Right forelimb (tissue), 1 donor: ENCODE measurements at regions not wholly inside any gene's neighbourhood (a gene's known extent, or its start where the extent isn't known, plus 50 kb on each side); places are given as distances from the start of the nearest gene placed in this dataset.
"Not testable (repeated sequence)": the region's sequence is repeated elsewhere in the genome, so short reads cannot be mapped to it uniquely, and the experiment has no call there.

Source experiments
- DNase-seq: peaks from one replicate; pipeline ENCODE4 v3.0.0-alpha.2; 2018

DNA sequence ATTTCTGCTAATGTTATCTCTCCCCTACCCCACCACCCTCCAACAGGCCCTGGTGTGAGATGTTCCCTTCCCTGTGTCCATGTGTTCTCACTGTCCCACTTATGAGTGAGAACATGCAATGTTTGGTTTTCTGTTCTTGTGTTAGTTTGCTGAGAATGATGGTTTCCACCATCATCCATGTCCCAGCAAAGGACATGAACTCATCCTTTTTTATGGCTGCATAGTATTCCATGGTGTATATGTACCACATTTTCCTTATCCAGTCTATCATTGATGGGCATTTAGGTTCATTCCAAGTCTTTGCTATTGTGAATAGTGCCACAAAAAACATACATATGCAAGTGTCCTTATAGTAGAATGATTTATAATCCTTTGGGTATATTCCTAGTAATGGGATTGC lies 104.5 kb downstream of the ZNF33B start:
- DNase-seq = not testable (repeated sequence)

DNA sequence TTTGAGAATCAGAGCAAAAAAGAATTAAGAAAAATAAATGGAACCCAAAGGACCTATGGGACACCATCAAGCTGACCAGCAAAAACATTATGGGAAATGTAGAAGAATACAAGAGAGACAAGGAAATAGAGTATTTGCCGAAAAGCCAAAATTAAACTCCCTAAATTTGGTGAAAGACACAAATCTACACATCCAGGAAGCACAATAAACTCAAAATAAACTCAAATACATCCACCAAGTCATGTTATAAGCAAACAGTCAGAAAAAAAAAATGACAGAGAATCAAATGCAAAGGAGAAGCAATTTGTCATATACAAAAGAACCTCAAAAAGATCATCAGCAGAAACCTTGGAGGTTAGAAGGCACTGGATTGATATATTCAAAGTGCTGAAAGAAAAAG lies 105.4 kb downstream of the ZNF33B start:
- DNase-seq = no peak

DNA sequence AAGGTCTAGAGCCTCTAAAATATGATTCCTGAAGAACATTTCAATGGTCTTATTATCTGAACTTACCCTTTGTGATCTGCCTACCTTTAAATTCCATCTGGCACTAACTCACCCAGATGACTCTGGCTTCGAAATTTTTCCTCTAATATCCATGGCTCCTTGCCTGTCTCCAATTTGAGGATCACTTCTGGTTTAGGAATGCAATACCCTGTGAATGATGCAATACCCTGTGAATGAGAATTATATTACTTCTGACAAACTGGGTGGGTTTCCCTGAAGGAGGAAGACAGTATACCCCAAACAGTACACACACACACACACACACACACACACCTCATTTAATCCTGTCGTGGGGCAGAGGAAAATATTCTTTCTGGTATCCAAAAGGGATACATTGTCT lies 115.3 kb downstream of the ZNF33B start:
- DNase-seq = no peak

DNA sequence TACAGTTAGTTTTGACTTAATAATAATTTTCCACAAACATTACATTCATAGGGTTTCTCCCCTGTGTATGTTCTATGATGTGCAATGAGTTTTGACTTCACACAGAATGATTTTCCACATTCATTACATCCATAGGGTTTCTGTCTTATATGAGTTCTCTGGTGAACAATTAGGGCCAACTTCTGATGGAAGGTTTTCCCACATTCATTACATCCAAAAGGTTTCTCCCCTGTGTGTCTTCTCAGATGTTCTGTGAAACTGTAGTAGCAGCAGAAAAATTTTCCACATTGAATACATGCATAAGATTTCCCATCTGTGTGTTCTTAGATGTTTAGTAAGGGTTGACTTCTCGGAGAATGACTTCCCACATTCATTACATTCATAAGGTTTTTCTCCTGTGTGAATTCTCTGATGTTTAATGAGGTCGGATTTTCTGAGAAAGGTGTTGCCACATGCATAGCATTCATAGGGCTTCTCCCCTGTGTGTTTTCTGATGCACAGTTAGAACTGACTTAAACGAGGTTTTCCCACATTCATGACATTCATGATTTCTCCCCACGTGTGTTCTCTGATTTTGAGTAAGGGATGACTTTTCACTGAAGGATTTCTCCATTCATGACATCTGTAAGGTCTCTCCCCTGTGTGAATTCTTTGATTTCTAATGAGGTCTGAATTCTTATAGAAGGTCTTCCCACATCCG lies 118.5 kb downstream of the ZNF33B start:
- DNase-seq = no peak

DNA sequence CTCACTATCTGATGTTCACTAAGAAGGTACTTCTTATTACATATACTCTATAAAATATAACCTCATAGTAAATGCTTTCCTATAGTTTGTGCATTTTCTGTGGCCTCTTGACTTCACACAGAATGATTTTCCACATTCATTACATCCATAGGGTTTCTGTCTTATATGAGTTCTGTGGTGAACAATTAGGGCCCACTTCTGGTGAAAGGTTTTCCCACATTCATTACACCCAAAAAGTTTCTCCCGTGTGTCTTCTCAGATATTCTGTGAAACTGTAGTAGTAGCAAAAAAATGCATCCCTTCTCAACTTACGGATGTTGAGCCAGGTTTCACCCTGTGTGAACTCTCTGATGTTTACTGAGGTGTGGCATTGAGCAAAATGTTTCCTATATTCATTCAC lies 119.3 kb downstream of the ZNF33B start:
- DNase-seq = no peak

DNA sequence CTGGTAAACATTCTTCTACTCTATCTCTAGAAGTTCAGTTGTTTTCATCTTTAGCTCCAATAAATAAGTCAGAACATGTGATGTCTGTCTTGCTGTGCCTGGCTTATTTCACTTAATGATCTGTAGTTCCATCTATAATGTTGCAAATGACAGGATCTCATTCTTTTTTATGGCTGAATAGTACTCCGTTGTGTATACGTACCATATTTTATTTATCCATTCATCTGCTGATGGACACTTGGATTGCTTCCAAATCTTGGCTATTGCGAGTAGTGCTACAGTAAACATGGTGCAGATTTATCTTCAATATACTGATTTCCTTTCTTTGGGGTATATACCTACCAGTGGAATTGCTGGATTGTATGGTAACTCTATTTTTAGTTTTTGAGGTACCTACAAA lies 124.4 kb downstream of the ZNF33B start:
- no peak for DNase-seq

DNA sequence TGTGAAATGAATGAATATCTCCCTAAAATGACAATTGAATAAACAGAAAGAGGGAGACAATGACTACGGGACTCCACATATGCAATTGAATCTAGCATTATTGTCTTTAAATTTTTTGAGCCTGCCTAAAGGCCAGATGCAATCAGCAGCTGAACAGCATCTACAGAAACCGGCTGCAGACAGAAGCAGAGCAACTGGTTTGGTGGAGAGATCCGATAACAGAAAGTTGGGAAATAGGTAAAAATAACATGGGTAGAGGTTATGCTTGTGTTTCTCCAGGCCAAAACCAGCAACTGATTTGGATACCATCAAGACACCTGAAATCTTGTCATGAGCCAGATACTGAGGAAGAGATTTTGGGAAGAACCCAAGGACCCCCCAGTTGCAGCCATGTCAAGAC lies 146.6 kb downstream of the ZNF33B start:
- DNase-seq = no peak

DNA sequence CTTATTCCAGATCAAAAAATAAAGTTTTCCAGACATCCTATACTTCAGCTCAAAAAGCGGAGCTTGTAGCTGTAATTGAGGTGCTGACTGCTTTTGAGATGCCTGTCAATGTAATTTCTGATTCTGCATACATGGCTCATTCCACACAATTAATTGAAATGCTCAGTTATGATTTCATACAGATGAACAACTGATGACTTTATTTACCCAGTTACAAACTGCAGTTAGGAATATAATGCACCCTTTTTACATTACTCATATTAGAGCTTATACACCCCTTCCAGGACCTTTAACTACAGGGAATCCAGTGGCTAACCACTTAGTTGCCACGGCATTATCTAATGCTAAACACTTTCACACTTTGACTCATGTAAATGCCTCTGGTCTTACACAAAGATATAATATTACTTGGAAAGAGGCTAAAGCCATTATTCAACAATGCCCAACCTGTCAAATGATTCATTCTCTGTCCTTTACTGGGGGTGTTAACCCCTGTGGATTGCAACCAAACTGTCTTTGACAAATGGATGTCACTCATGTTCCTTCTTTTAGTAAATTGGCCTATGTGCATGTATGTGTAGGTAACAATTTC lies 147.3 kb downstream of the ZNF33B start:
- DNase-seq = no peak

DNA sequence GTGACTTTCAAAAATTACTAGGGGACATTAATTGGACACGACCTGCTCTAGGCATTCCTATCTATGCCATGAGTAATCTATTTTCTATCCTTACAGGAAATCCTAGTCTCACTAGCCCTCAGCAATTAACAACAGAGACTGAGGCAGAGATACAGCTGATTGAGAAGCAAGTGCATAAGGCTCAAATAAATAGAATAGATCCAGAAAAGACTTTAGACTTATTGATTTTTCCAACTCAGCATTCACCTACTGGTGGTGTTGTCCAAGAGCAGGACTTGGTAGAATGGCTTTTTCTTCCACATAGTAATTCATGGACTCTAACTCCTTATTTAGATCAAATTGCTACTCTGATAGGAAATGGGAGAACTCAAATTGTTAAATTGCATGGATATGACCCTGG lies 148.0 kb downstream of the ZNF33B start:
- no peak for DNase-seq

DNA sequence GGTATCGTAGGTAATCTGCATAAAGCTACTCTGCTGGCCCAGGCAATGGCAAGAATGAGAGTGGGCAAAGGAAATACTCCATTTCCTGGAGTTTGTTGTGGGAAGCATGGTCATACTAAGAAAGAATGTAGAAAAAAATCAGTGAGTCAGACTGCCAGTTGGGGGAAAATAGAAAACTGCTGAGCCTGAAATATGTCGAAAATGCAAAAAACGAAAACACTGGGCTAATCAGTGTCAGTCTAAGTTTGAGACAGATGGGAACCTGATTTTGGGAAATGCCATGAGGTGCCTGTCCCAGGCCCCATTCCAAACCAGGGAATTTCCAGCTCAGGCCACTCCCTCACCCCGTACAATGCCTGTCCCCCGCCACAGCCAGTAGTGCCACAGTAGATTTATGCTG lies 150.0 kb downstream of the ZNF33B start:
- DNase-seq = no peak

DNA sequence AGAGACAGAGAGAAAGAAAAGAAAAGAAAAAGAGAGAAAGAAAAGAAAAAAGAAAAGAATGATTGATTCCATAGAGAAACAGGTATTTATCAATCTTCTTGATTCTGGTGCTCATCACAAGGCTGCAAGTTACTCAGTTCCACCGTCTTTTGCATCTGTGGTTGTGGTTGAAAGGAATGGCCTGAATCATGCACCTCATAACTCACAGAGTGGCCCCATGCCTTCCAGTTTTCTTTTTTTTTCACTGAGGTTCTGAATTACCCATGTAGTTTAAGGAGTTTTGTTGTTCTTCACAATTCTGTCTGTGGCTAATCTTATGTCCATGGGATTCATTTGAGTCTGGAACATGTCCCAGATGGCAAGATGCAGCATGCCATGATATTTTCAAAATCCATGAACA lies 156.0 kb downstream of the ZNF33B start:
- DNase-seq = no peak

DNA sequence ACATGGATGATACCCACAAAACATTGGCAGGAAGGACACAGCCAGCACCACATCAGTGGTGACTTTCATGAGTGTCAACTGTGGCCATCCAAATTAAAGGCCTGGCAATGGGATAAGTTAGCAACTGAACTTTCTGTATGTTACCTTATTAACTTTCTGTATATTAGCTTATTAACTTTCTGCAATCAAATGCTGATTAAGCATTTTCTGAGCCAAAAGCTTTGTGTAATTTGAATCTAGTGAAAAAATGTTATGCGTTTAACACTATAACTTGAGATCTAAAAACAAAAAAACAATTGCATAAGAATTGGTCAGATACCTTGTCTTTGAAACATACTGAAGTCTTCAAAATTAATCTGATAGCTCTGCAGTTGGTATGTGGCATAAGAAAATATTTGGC lies 159.3 kb downstream of the ZNF33B start:
- no peak for DNase-seq

DNA sequence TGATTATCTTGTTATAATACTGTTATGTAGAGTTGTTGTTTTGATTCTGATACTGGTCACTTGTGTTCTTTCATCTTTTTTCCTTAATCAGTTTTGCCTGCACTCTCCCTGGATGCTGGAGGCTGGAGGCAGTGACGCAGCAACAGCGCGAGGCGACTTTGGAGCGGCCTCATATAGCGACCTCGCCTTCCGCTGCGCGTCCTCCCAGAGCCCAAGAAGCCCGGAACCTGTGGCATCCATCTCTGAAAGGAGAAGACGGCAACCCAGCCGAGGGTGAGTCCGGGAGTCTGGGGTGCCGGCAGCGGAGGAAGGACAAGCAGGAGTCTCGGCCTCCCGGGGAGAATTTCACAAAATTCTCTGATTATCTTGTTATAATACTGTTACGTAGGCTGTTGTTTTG lies 161.2 kb downstream of the ZNF33B start:
- DNase-seq = no peak

DNA sequence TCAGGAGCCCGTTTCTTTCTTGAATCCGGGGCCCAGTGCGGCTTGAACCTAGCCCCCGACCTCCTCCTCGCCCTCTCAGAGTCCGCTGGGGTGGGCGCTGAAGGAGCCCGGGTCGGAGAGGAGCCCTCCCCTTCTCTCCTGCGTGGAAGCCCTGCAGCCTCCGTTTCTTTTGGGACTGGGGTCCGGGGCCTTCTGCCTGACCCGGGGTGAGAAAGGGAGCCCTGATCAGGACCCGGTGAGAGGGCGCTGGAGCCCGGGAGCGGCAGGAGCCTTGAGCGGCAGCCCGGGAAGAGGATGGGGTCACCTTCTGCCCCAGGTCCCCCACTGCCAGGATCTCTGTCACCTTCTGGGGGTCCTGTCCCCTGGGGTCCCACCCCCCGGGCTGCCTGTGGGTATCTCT lies 162.3 kb downstream of the ZNF33B start:
- DNase-seq = no peak

DNA sequence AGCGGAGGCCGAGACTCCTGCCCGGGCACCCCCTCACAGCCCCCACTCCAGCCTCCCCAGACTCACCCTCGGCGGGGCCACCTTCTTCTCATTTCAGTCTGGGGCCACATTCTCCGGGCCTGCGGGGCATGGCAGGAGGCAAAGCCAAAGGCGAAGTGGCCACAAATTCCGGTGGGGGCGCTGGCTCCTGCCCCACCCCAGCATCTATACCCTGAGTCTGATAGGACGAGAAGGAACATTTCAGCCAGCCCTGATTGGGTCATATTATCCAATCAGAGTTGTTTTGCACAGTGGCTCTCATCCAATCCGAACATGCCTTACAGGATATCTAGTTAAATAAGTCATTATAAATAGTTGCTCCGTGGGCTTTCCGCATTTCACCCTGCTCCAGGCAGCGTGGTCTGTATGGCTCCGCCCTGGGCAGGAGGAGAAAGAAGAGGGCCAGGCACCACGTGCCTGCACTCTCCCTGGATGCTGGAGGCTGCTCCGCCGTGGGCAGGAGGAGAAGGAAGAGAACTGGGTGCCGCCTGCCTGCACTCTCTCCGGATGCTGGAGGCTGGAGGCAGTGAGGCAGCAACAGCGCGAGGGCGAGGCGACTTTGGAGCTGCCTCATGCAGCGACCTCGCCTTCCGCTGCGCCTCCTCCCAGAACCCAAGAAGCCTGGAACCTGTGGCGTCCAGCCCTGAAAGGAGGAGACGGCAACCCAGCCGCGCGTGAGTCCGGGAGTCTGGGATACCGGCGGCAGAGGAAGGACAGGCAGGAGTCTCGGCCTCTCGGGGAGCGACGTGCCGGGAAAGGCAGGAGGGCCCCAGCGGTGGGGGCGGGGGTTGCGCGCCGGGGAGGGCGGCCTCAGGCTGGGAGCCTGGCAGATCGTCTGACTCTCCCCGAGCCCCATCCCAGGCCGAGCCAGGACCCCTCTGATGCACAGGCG lies 162.9 kb downstream of the ZNF33B start:
- peak; percentile 57 for DNase-seq

DNA sequence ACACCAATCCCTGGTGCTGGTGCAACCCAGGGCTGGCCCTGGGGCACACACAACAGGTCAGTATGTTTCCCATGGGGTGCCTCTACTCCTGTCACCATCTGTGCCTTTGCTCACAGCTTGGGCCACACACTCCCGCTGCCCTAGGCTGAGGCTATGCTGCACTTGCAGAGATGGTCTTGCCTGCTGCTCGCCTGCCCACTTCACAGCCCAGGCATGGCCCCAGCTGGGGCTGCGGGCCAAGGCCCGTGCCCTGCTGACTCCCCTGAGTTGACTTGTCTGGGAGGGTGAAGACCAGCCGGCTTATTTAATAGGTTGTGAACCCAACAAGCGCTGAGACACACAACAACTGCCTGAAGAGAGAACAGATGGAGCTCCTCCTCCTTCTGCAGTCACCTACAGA lies 184.1 kb downstream of the ZNF33B start:
- no peak for DNase-seq

DNA sequence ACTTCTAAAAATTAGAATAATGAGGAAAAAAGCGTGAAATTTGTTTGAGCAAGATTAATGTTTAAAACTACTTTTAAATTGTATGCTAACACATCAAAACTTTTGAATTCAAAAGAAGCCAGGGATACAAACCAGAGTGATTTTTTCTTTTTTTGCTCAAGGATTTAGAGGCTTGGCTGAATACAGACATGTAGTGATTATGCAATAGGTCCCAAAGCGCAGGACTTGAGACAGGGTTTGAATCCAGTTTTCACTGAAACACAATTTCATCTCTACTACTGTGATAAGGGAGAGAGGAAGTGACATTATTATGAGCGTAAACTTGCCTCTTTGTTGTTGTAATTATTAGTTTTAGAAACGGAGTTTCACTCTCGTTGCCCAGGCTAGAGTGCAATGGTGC lies 207.3 kb downstream of the ZNF33B start:
- no peak for DNase-seq

DNA sequence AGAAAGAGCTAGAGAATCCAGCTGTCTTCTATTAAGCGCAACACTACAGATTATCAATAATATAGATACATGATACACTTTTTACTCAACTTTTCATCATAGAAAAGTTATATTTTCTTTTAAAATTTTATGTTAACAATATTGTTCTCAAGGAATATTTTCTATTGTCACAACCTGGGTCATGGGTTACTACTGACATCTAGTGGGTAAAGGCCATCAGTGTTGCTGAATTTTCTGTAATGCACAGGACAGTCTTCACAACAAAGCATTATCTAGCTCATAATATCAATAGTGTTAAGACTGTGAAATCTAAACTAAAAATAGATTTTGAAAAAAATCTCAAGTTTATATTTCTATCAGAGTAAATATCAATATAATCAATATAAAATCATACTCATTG lies 209.8 kb downstream of the ZNF33B start:
- DNase-seq = no peak

DNA sequence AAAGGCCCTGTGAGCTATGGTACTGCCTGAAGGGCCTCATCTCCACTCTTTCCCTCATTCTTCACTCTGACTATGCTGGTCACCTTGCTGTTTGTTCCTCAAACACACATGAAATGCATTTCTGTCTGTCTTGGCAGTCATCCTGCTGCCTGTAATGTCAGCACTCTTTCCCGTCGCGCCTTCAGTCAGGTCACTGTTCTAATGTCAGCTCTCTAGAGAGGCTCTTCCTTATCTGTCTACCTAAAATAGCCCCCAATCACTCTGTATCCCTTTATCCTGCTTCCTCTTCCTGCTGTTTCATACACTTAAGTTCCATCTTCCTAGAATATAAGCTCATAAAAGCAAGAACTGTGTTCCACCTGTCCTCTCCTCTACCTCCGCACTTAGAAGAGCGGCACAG lies 215.5 kb downstream of the ZNF33B start:
- DNase-seq = no peak

DNA sequence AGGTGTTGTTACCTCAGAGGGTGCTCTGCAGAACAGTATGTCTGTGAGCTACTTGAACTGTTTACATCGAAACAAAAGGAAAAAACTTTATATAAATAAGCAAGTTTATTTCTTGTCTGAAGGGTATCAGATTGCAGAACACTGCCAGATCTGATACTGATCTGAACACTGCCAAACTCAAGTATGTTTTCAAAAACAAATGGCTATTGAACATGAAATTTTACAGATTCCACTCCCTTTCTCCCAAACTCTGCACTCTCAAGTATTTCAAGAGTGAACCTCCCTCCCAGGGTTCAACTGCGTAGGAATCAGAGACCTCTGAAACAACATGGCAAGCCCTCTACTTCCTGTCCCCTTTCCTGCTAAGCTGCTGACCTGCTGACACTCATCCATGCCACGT lies 216.6 kb downstream of the ZNF33B start:
- no peak for DNase-seq

DNA sequence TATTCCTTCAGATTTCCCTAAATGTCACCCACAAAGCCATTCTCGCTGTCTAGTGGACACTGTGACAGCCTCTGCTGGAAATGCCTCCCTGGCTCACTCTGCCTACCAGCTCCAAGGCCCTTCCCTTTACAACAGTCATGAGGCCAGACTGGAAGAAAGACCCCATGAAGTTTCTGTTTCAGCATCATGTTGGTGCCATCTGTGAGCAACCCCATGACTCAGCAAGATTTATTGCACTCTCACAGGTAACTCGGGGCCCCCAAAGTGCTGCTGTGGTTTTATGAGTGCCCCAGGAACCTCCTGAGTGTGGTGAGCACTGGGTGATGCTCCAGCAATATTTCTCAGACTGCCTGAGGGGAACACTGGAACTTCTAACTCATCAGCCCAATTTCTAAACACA lies 218.6 kb downstream of the ZNF33B start:
- no peak for DNase-seq

DNA sequence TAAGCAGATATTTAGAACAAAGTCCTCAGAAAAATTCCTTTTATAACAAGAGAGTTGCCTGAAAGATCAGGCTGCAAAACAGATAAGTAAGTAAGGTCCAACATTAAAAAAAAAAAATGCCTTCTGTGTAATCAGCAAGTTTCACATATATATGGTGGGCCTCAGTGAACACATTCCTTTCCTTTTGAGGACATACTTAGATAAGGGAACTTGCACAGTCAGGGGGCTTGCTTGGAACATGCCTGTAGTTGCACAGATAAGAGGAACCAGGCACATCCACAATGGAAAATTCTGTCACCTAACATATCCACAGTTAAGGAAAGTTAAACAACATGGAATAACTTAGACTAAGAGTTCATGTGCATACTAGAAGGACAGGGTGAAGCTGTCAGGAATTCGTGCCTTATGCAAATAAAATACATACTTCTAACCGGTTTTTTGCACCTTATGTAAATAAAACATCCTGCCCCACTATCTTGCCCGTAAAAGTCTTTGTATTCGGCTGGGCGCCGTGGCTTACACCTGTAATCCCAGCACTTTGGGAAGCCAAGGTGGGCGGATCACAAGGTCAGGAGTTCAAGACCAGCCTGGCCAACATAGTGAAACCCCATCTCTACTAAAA lies 257.3 kb downstream of the ZNF33B start:
- no peak for DNase-seq

DNA sequence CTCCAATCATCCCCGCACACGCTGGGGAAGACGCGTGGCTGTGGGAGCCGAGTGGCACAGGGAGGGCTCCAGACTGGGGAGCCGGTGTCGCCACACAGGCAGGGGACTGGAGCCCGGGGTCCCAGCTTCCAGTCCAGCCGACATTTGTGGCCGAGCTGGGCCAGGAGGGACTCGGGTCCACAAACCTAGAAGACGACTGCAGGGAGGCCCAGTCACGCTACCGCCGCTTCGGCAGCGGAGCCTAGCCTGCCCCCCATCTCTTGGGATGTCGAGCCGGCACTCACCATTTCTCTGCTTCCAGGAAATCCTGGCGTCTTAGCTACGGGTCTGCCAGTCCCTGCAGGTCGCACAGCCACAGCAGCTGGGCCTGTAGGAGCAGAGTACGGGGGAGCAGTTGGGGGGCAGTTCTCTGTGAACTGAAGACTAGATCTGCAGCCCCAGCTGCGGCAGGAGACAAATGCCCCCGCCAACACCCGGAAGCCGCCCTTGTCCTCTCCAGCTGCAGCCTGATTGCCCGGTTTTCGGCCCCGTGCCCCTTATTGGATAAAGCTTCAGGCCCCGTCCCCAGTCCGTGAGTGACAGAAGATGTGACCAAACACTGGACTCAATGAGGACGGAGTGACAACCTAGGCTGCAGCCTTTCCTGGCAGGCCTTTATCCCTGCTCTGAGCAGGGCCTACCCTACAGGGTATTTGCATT lies 270.7 kb downstream of the ZNF33B start:
- DNase-seq = peak; percentile 84
